Pulmonary artery endothelial cell (primary cell): ENCODE measurements at regions not wholly inside any gene's neighbourhood (a gene's known extent, or its start where the extent isn't known, plus 50 kb on each side); places are given as distances from the start of the nearest gene placed in this dataset.

Source experiments
- DNase-seq: peaks from one replicate; pipeline ENCODE4 v3.0.0-alpha.2; 2011; ENCODE audit warnings: low read depth, low spot score

DNA sequence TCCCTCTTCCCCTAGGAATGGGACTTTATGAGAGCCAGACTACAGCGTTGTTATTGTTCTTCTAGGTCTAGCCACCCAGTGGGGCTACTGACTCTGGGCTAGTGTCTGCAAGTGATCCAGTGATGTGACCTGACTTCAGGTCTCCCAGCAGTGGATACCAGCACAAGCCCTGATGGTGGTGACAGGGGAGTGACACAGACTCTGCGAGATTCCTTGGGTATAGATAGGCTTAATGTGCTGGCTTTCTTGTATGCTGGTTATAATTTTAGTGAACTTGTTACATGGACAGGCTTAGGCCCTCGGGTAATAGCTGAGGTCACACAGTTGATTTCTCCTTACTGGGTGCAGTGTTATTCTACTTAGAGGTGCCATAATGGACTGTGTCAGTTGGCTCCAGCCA, 106.9 kb downstream of the TBC1D30 start:
- no peak for DNase-seq

DNA sequence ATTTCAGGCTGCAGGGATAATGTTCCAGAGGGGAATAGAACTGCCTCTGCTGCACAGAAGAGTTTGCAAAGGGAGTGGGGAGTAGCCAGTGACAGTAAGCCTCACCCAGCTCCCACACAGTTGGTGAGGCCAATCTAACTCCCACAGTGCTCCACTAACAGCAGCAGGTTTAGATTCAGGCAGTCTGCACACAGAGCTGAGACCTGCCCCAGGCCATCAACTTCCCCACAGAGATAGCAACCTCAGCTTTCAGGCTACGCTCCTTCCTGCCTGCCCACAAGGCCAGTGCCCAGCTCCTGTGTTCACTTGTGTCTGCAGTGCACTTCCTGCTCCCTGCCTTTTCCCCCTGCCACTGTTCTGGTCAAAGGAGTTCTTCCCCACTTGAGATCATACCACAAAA, 107.5 kb downstream of the TBC1D30 start:
- no peak for DNase-seq

DNA sequence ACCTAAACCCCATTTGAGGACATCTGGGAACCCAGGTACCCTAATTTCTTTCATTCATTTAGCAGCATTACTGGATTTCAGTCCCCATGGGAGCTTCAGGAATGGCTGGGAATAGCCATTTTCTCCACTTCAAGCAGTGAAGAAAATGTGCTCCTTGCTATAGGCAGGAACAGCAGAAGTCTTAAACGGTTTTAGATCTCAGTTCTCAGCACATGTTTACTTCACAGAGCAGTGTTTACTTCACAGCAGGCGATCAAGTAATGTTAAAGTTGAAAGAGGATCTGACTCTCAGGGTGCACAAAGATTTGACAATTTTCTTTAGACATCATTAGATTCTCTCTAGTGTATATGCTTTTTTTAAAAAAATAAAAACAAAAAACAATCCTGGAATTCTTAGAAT, 109.3 kb downstream of the TBC1D30 start:
- no peak for DNase-seq

DNA sequence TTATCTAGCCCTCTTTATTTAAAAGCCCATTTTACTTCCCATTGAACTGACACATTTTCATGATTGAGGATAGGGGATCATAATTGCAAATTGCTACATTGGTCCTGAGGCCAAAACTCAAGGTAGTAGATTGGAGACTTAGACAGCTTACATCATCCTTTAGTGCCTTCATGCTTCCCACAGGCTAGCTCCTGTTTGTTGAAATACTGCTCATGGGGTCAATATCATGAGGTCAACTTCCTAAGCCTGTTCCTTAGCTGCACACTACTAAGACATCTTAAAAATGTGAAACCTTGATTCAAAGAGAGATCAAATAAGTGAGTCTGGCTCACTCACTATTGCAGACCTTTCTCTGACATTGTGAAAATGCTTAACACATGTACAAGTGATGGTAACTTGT, 113.0 kb downstream of the TBC1D30 start:
- no peak for DNase-seq

DNA sequence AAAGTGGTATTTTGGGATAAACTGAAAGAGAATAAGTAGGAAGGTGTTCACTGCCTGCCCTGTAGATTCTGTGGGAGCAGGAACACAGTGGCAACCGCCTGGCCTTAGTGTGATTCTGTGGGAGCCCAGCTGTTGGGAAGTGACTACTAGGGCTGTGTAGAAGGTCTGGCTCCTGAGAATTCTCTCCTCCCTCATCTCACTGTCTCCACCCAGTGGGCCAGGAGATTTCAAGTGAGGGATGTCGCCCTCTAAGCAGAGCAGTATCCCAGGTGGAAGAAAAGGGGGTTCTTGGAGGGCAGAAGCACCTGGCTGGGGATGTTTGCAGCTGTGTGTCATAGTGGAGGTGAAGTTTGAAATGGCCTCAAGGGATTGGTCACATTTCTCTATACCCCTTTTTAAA, 113.7 kb downstream of the TBC1D30 start:
- DNase-seq, result no peak

DNA sequence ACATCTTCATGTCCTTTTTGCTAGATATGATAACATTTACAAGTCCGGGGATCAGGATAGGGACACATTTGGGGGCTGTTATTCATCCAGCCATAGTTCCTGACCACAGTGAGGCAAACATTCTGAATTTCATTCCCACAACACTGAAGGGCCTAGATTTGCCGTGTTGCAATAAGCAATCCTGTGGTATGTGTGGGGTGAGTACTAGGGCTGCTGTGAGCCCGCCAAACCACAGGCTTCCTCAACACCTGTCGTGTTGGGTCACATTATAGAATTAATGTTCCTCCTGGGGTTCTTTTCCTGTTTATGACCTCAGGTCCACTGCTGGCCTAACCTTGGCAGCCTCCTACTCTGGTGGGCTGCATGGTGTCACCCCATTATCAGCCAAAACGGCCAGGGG, 119.2 kb downstream of the TBC1D30 start:
- DNase-seq, result no peak

DNA sequence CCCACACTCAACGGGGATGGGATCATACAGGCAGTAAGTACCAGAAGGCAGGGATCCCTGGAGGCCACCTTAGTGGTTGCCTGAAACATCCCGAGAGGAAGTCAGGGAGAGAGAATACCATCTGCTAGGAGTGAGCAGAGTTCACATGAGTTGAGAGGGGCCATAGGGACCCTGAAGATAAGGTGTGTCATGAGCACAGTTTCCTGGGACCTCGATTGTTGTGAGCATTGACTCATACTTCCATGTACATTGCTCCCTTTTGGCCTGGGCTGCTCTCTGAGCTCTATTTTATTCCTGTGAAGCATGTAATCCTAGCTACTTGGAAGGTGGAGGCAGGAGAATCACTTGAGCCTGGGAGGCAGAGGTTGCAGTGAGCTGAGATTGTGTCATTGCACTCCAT, 120.5 kb downstream of the TBC1D30 start:
- DNase-seq, result no peak

DNA sequence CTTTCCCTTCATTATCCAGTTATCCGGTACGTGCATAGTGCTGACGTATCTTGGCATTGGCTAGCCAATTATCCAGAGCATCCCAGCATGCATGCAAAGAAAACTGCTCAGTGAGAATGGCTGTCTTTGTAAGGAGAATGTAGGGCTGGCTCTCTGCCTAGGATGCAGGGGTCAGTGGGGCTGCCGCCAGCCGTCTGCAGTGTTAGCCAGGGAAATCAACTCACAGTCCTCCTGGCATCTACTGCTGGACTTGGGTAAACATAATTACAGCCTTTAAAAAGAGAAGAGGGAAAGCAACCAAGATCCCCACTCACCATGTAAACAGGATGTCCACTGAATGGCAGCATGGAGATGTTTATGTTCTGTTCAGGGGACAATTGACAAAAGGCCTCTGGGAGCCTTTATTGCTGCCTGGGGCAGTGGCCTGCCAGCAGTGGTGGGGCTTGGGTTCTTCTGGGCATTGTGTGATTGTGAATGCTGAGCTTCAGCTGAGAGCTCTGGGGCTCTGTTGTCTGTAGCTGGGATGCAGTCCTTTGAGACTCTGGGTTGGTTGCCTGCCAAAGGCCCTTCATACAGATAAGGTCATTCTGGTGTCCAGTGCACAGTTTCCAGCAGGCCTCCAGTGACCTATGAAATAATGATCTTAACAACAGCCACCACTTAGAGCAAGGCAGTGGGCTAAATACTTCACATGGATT, 121.8 kb downstream of the TBC1D30 start:
- peak; percentile 86 for DNase-seq

DNA sequence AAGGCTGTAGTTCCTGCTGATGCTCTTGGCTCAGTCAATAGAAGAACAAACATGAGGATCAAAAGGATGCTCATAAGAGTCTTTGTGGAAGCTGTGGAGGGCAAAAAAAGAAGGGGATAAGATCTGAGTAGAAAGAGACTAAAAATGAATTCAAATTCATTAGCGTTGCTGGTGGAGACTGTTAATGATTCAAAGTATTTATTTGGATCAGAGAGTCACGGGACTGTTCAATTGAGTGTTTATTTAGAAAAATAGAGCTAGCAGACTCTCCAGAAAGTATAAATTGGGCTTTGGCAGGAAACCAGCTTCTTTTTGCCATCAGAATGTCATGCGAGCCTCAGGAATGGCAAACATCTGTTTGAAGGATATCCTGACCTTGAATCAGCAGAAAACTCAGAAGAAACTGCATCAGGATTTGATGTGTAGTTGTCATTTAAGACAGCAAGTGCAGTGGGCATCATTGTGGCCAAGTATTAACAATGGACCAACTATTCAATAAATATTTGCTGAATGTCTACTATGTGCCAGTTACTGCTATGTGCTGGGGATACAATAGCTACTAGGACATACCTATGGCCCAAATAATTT, 126.4 kb downstream of the TBC1D30 start:
- no peak for DNase-seq

DNA sequence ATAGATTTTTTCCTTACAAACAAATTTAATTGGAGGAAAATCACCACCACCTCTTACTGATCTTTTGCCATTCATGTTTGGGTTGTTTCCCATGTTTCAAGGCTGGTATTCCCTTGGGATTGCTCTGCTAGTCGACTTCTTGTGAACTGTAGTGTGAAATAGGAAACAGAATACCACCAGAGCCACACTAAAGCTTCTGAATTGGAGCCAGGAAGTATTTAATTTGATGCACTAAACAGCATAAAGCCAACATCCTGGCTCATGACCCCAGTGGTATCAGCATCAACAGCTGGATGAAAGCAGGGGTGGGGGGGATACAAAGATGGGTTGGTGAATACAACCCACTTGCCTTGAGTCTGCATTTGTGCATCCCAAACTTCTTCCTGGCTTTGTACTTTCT, 127.5 kb downstream of the TBC1D30 start:
- DNase-seq, result no peak

DNA sequence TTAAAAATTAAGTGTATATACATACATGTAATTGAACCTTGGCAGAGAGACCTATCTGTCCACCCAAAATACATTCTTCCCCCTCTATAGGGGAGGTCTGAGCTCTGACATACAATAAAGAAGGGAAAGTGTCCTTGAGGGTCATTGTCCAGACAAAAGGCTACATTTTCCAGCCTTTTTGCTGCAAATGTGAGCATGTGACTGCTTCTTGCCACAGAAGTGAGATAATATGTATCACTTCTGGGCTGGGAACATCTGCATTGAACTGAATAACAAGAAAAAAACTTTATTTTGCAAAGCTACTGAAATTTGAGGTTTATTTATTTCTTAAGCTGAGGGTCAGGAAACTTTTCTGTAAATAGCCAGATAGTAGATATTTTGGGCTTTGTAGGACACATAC, 131.3 kb downstream of the TBC1D30 start:
- no peak for DNase-seq

DNA sequence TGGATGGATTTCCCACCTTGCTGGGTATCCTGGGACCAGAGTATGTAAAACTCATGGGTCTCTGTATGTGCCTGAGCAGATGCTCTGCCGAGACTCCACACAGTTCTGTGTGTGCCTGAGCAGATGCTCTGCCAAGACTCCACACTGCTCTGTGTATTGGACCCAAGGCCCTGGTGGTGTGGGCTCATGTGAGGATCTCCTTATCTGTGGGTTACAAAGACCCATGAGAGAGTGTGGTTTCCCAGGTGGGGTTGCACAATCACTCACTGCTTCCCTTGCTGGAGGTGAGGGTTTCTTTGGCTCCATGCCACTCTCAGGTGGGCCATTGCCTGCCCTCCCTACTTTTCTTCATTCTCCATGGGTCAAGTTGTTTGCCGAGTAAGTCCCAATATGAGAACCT, 141.5 kb downstream of the TBC1D30 start:
- DNase-seq, result no peak

DNA sequence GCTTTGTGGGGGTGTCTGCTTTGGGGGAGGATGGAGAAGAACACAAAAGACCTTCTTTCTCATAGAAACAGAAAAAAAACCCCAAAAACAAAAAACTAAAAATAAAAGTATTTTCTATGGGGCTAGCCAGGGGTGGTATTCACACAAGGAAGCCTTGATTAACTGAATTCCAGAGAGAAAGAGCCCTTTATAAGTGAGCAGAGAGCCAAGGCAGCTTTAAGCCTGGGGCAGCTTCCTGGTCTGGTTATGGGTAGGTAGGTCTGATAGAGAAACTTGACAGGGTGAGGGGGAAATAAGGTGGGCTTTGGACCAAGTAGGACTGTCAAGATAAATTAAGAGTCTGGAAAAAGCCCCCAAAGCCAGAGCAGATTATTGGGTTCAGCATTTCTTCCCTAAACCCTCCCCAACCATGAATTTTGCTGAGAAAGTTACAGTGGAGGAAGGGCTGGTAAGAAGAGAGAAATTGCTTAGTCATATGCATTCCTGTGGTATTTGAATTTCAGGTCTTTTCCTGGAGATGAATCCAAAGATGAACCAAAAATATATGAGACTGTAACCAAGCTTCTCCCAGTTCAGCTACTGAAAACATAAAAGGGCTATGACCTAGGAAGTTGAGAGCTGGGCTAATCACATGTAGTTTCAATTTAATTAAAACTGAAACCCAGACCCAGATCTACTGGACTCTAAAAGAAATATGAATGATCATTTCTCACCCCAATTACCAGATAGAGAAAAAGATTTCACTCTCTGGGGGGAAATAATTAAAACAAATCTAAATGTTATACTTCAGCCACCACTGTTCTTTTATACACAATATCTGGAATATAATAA, 144.8 kb downstream of the TBC1D30 start:
- DNase-seq, result no peak

DNA sequence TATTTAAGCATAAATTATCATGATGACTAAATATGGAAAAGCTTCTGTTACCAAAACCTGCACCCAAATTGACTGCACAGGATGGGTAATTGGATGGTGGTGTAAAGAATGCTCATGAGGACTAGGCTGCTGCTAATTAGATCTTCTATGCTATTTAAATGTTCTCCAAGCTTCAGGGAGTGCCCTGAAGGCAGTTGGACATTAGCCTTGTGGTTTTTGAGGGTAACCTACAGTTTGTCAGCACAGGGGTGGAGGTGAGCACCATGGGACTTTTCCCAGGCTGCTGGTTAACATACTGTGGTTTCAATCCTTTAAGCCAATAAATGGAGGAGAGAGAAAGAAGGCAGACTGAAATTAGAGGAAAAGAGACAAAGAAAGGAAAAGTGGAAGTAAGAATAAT, 145.0 kb downstream of the WIF1 start:
- no peak for DNase-seq

DNA sequence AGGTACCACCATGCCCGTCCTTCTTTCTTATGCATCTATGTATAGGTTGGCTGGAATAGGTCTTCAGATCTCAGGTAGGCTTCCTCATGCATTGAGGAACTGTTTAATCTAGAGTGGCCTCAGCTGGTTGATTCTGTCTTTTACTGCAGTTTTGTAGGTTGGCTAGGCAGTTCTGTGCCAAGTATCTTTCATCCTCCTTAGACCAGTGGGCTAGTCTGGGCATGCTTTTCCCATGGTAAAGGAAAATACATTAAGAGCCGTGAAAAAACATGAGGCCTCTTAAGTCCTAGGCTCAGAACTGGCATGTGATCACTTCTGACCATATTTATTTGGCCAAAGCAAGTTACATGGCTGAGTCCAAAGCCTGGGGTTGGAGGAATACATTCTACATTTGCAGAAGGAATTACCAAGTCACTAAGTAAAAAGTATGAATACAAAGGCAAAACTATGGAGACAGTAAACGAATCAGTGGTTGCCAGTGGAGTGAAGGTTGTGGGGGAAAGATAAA, 137.3 kb downstream of the WIF1 start:
- DNase-seq, result no peak

DNA sequence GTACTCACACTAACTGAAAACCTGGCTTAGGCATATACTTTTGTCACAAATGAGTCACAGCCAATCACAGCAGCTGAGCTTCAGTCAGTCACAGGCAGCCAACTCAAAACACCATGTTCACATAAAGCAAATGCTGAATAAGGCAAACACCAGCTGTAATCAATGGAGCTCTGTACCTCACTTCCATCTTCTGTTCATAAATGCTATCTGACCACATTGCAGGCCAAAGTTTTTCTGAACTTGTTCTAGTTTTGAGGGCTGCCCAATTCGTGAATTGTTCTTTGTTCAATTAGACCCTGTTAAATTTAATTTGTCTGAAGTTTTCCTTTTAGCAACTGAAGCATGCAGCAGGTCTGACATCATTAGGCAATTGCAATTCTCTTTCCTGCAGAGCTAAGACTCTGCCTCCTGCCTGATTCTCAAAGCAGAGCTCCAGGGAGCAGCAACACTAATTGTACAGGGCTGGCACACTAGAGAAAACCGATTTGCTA, 129.9 kb downstream of the WIF1 start:
- DNase-seq, result no peak

DNA sequence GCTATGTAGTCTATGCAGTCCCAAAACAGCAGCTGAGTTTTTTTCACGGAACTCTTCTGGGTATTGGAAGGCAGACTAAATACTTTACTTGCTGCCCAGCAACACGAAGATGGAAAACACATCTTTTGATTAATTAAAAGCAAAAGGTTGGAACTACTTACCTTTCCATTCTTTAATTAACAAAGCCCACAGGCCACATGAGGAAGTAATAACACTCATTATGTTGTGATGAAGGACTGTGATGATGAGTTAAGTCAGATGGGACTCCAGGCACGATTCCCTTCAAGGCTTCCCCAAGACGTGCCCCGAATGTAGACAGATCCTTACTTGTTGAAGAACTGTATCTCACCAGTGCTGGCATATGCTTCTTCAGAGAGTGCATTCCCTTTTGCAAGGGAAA, 129.0 kb downstream of the WIF1 start:
- no peak for DNase-seq

DNA sequence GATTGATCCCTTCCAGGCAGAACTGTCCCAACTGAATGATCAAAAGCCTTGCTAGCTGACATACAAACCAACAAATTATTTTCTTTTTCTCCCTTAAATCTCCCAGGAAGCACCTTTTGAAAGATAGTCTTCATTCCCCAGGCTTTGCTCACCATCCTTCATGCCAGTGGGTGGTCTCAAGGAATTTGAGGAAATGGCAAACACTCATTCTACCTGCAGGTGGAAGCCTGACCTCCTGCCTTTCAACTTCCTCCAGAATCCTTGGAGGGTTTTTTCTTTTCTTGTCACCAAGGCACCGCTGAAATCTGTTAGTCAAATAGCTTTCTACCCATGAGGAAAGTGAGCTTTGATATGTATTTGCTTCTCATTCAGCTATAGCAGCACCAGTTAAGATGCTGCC, 128.5 kb downstream of the WIF1 start:
- DNase-seq, result no peak

DNA sequence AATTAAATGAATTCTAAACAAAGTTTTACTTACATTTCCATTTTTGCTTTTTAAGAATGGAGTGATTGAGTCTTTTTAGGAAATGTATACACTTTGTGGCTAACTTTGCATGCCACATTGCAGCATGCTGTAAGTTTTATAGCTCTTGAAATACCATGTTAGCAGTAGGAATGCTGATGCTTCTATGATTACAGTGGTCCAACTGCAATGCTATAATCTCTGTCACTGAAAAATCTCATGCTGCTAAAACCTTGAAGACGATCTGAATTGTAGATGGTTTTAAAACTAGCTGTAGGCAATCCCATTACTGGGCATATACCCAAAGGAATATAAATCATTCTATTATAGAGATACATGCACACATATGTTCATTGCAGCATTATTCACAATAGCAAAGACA, 127.6 kb downstream of the WIF1 start:
- DNase-seq, result no peak

DNA sequence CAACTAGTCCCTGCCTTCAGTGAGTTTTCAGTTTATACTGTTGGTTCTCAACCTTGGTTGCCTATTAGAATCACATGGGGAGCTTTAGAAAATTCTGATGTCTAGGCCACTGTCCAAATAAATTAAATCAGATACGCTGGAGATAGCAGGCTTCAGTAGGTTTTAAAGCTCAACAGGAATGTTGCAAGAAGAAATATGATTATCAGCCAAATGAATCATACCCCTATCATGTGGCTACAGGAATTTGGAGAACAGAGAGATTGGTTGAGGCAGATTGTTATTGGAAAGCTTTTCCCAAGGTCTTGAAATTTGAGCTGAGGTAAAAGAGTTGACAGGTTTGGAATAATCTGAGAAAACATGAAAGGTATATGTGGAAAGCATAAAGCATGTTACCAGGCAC, 125.3 kb downstream of the WIF1 start:
- no peak for DNase-seq

DNA sequence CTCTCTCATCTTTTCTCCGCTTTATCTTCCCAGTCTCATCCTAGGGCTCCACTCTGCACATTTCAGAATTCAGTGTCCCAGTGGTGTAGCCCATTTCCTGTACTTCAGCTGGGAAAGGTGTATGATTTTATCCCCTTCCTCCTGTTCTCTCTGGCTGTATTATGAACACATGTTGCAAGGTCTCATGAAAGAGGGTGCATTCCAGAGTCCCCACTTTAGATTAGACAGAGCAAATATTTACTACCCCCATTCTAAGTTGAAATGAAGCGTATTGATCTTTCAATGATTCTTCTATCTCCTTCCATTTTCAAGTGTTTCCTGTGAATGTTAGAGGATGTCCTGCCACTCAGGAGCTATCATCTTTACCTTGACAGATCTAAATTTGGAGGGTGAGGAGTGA, 123.2 kb downstream of the WIF1 start:
- no peak for DNase-seq

DNA sequence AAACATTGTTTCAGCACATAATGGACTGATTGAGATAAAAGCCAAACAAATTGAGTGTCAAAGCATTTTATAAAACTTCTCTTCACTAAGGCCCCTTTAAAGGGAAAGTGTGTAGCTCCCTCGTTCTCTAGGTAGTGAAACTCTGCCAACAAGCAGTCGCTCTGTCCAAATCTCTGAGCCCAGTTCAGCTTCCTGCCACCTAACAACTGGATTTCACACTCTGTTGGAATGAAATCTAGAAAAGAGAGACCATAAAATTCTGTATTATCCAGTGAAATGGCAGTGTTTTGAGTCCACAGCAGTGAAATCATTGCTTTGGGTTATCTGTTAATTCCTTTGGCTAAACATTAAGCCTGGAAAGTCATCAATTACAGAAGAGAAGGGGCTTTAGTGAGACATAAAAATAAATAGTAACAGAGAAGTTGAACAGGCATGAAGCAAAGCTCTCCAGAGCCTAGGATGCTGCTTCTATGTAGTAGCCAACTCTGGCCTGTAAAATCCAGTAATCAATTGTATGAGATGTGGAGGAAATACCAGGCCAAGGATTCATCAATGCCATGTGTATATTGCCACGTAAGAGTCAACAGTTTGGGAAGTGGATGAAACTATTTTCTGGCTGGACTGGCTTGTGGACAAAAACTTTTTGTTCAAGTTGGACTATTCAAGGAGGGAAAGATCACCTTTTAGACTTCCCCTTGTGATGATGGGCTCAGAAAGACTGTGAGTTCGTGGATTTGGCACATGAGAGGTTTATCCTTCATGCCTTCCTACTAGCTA, 122.5 kb downstream of the WIF1 start:
- DNase-seq, result no peak
